Ishikawa (cell line): ENCODE measurements at regions not wholly inside any gene's neighbourhood (a gene's known extent, or its start where the extent isn't known, plus 50 kb on each side); places are given as distances from the start of the nearest gene placed in this dataset.

ENCODE experiments used
- CEBPB ChIP-seq: IDR thresholded peaks from 2 replicates; pipeline ENCODE4 v1.6.1; 2012
- CREB1 ChIP-seq: IDR thresholded peaks from 2 replicates; pipeline ENCODE4 v1.6.1; 2012; ENCODE audit warnings: low read depth
- EP300 ChIP-seq: IDR thresholded peaks from 2 replicates; pipeline ENCODE4 v1.6.1; 2012; ENCODE audit warnings: borderline replicate concordance
- FOXM1 ChIP-seq: IDR thresholded peaks from 2 replicates; pipeline ENCODE4 v1.6.1; 2012; ENCODE audit warnings: low read depth, borderline replicate concordance
- MAX ChIP-seq: IDR thresholded peaks from 2 replicates; pipeline ENCODE4 v1.6.1; 2012
- NFIC ChIP-seq: IDR thresholded peaks from 2 replicates; pipeline ENCODE4 v1.6.1; 2012
- RAD21 ChIP-seq: IDR thresholded peaks from 2 replicates; pipeline ENCODE4 v1.6.1; 2012; ENCODE audit warnings: low read depth
- TAF1 ChIP-seq: IDR thresholded peaks from 2 replicates; pipeline ENCODE4 v1.6.1; 2012; ENCODE audit warnings: low read depth, mild to moderate bottlenecking
- TCF12 ChIP-seq: IDR thresholded peaks from 2 replicates; pipeline ENCODE4 v1.6.1; 2012; ENCODE audit warnings: low read depth
- USF1 ChIP-seq: IDR thresholded peaks from 2 replicates; pipeline ENCODE4 v1.6.1; 2012
- YY1 ChIP-seq: IDR thresholded peaks from 2 replicates; pipeline ENCODE4 v1.6.1; 2012; ENCODE audit warnings: low read depth
- TF ChIP-seq, protein P1 (sequence below): IDR thresholded peaks from 2 replicates; pipeline ENCODE4 v1.6.1; 2012; ENCODE audit warnings: low read depth, mild to moderate bottlenecking

DNA sequence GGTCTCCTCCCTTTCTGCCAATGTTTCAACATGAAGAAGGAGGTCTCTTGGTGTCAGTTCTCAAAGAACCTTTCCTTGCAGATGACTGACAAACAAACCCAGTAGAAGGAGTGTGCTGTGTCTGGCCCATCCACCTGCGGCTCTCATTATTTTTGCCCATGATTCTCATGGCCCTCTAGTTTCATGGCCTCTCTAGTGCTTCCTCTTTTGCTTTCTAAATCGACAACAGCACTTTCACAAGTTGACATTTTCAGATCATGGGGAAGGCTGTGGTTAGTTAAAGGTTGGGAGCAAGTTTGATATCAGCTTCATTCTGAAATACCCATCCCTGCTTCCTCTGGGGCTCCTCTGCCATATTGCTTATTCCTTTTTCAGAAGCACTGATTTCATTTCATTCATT is 805.2 kb downstream of the SLC4A3 start:
- TF ChIP-seq TAF1: no peak
- TF ChIP-seq, protein P1, sequence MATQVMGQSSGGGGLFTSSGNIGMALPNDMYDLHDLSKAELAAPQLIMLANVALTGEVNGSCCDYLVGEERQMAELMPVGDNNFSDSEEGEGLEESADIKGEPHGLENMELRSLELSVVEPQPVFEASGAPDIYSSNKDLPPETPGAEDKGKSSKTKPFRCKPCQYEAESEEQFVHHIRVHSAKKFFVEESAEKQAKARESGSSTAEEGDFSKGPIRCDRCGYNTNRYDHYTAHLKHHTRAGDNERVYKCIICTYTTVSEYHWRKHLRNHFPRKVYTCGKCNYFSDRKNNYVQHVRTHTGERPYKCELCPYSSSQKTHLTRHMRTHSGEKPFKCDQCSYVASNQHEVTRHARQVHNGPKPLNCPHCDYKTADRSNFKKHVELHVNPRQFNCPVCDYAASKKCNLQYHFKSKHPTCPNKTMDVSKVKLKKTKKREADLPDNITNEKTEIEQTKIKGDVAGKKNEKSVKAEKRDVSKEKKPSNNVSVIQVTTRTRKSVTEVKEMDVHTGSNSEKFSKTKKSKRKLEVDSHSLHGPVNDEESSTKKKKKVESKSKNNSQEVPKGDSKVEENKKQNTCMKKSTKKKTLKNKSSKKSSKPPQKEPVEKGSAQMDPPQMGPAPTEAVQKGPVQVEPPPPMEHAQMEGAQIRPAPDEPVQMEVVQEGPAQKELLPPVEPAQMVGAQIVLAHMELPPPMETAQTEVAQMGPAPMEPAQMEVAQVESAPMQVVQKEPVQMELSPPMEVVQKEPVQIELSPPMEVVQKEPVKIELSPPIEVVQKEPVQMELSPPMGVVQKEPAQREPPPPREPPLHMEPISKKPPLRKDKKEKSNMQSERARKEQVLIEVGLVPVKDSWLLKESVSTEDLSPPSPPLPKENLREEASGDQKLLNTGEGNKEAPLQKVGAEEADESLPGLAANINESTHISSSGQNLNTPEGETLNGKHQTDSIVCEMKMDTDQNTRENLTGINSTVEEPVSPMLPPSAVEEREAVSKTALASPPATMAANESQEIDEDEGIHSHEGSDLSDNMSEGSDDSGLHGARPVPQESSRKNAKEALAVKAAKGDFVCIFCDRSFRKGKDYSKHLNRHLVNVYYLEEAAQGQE: no peak
- TF ChIP-seq CREB1: no peak
- no peak for TF ChIP-seq RAD21
- no peak for TF ChIP-seq TCF12
- TF ChIP-seq EP300: no peak
- TF ChIP-seq USF1: no peak
- no peak for TF ChIP-seq CEBPB
- no peak for TF ChIP-seq YY1
- TF ChIP-seq NFIC: no peak
- TF ChIP-seq FOXM1: no peak
- TF ChIP-seq MAX: no peak
